ENCODE measurements at regions not wholly inside any gene's neighbourhood (a gene's known extent, or its start where the extent isn't known, plus 50 kb on each side); places are given as distances from the start of the nearest gene placed in this dataset.
A peak's percentile ranks its signal among the peaks of the same experiment; 100 is the strongest.
"Not testable (repeated sequence)": the region's sequence is repeated elsewhere in the genome, so short reads cannot be mapped to it uniquely, and the experiment has no call there.

GRCh38 chr13:57784633-57785032 lies 153.1 kb downstream of the PCDH17 start:
- no peak for DNase-seq

GRCh38 chr13:57787058-57787791 lies 155.7 kb downstream of the PCDH17 start:
- no peak for DNase-seq

- no peak for DNase-seq
Measured at GRCh38 chr13:57799624-57800023, 168.1 kb downstream of the PCDH17 start.

- no peak for DNase-seq
Measured at GRCh38 chr13:57813651-57814050, 182.1 kb downstream of the PCDH17 start.

- no peak for DNase-seq
Measured at GRCh38 chr13:57815600-57815999, 184.1 kb downstream of the PCDH17 start.

- no peak for DNase-seq
Measured at GRCh38 chr13:57820924-57821323, 189.4 kb downstream of the PCDH17 start.

- DNase-seq: peak; percentile 12
Measured at GRCh38 chr13:57823704-57824103, 192.2 kb downstream of the PCDH17 start.

- DNase-seq: no peak
Measured at GRCh38 chr13:57824121-57824520, 192.6 kb downstream of the PCDH17 start.

GRCh38 chr13:57825066-57825465 lies 193.5 kb downstream of the PCDH17 start:
- DNase-seq: peak; percentile 7

- no peak for DNase-seq
Measured at GRCh38 chr13:57829496-57829895, 198.0 kb downstream of the PCDH17 start.

GRCh38 chr13:57832187-57832586 lies 200.6 kb downstream of the PCDH17 start:
- no peak for DNase-seq

- no peak for DNase-seq
Measured at GRCh38 chr13:57837801-57838200, 206.3 kb downstream of the PCDH17 start.

- DNase-seq: no peak
Measured at GRCh38 chr13:57843521-57843920, 212.0 kb downstream of the PCDH17 start.

- DNase-seq: no peak
Measured at GRCh38 chr13:57846600-57847173, 215.1 kb downstream of the PCDH17 start.

- no peak for DNase-seq
Measured at GRCh38 chr13:57857945-57858344, 226.4 kb downstream of the PCDH17 start.

- DNase-seq: no peak
Measured at GRCh38 chr13:57858376-57858775, 226.8 kb downstream of the PCDH17 start.

- no peak for DNase-seq
Measured at GRCh38 chr13:57862879-57863278, 231.3 kb downstream of the PCDH17 start.

- no peak for DNase-seq
Measured at GRCh38 chr13:57865600-57866294, 234.2 kb downstream of the PCDH17 start.

- DNase-seq: no peak
Measured at GRCh38 chr13:57874530-57874929, 243.0 kb downstream of the PCDH17 start.

- no peak for DNase-seq
Measured at GRCh38 chr13:57877601-57878000, 246.1 kb downstream of the PCDH17 start.

GRCh38 chr13:57878291-57878690 lies 246.7 kb downstream of the PCDH17 start:
- peak; percentile 26 for DNase-seq

- no peak for DNase-seq
Measured at GRCh38 chr13:57897225-57897624, 265.7 kb downstream of the PCDH17 start.

GRCh38 chr13:57899096-57899495 lies 267.6 kb downstream of the PCDH17 start:
- no peak for DNase-seq

- DNase-seq: not testable (repeated sequence)
Measured at GRCh38 chr13:57909833-57910232, 278.3 kb downstream of the PCDH17 start.

Data from NCI-H345 (cell line).